IMR-90 (cell line): ENCODE measurements at regions not wholly inside any gene's neighbourhood (a gene's known extent, or its start where the extent isn't known, plus 50 kb on each side); places are given as distances from the start of the nearest gene placed in this dataset.

Source experiments
- ATAC-seq: fragments of 200-7000 bp; cut with Tn5 transposase; 2 replicates; pipeline ENCODE4 v1.9.1; 2020; ENCODE audit warnings: low read depth, mild to moderate bottlenecking, moderate library complexity
- BruUV-seq: library from RNA; stranded (reverse); fragments of 400-500 nt; replicated peaks from 2 replicates; lab custom pipeline; 2021; lab: Mats Ljungman, UMichigan
- CTCF ChIA-PET: fragments of 300-600 bp; formaldehyde crosslinking; extraction: SDS; loops from one replicate; lab custom pipeline; 2021; ENCODE audit warnings: antibody characterized with exemption; lab: Yijun Ruan, JAX
- POLR2A ChIA-PET: fragments of 300-600 bp; sonication (Branson Sonifier 250); formaldehyde crosslinking; loops from one replicate; lab custom pipeline; 2022; ENCODE audit warnings: antibody characterized with exemption; ENCODE audit not compliant: unreplicated experiment; lab: Charles Lee
- DNase-seq: peaks from one replicate; pipeline ENCODE4 v3.0.0; 2013
- H2AFZ ChIP-seq: replicated peaks from 2 replicates; pipeline ENCODE3; 2013; ENCODE audit warnings: low read length, mild to moderate bottlenecking; ENCODE audit not compliant: poor library complexity
- H2AK5ac ChIP-seq: 2 replicates; pipeline ENCODE4 v1.6.1; 2013; ENCODE audit warnings: low read depth, low read length, inconsistent platforms
- H2AK9ac ChIP-seq: replicated peaks from 2 replicates; pipeline ENCODE3; 2013; ENCODE audit warnings: mild to moderate bottlenecking, low read depth, low read length, moderate library complexity; ENCODE audit not compliant: poor library complexity
- H2BK120ac ChIP-seq: 2 replicates; pipeline ENCODE4 v1.6.1; 2013; ENCODE audit warnings: low read depth, low read length, inconsistent platforms
- H2BK15ac ChIP-seq: 3 replicates; pipeline ENCODE4 v1.6.1; 2013; ENCODE audit warnings: low read depth, low read length, inconsistent platforms
- H2BK20ac ChIP-seq: 2 replicates; pipeline ENCODE4 v1.6.1; 2013; ENCODE audit warnings: low read depth, mild to moderate bottlenecking, inconsistent platforms, low read length, moderate library complexity
- H2BK5ac ChIP-seq: 2 replicates; pipeline ENCODE4 v1.6.1; 2013; ENCODE audit warnings: mild to moderate bottlenecking, low read depth, low read length, inconsistent platforms; ENCODE audit not compliant: poor library complexity, severe bottlenecking
- H3K14ac ChIP-seq: replicated peaks from 2 replicates; pipeline ENCODE4 v1.6.1; 2013; ENCODE audit warnings: low read depth, low read length, inconsistent platforms
- H3K18ac ChIP-seq: 2 replicates; pipeline ENCODE4 v1.6.1; 2013; ENCODE audit warnings: low read depth, low read length, control low read depth
- H3K23ac ChIP-seq: 2 replicates; pipeline ENCODE4 v1.6.1; 2013; ENCODE audit warnings: low read depth, low read length, inconsistent platforms
- H3K27ac ChIP-seq: 2 replicates; pipeline ENCODE4 v1.5.1; 2013; ENCODE audit warnings: mild to moderate bottlenecking, control low read depth, low read length; ENCODE audit not compliant: insufficient read depth
- H3K27me3 ChIP-seq: 2 replicates; pipeline ENCODE4 v1.6.1; 2013; ENCODE audit warnings: low read length; ENCODE audit not compliant: control insufficient read depth, insufficient read depth
- H3K36me3 ChIP-seq: 2 replicates; pipeline ENCODE4 v1.6.1; 2013; ENCODE audit warnings: low read length, mixed read lengths; ENCODE audit not compliant: control insufficient read depth, insufficient read depth
- H3K4ac ChIP-seq: 2 replicates; pipeline ENCODE4 v1.6.1; 2013; ENCODE audit warnings: low read depth, low read length, inconsistent platforms
- H3K4me1 ChIP-seq: 2 replicates; pipeline ENCODE4 v1.6.1; 2013; ENCODE audit warnings: low read length, mixed read lengths; ENCODE audit not compliant: control insufficient read depth, insufficient read depth
- H3K4me2 ChIP-seq: 2 replicates; pipeline ENCODE4 v1.6.1; 2013; ENCODE audit warnings: low read depth, mild to moderate bottlenecking, control low read depth, low read length, moderate library complexity
- H3K4me3 ChIP-seq: 2 replicates; pipeline ENCODE4 v1.5.1; 2013; ENCODE audit warnings: low read depth, mild to moderate bottlenecking, control low read depth, low read length, moderate library complexity; ENCODE audit not compliant: insufficient read depth
- H3K56ac ChIP-seq: 2 replicates; pipeline ENCODE4 v1.6.1; 2013; ENCODE audit warnings: low read length, inconsistent platforms; ENCODE audit not compliant: insufficient read depth; ENCODE audit errors: extremely low read depth
- H3K79me1 ChIP-seq, 2 experiments: 2 replicates each; pipeline ENCODE4 v1.6.1; 2013; ENCODE audit warnings: low read length in 2 of 2, inconsistent platforms in 1 of 2, low read depth in 1 of 2
- H3K9ac ChIP-seq: 2 replicates; pipeline ENCODE4 v1.6.1; 2013; ENCODE audit warnings: low read depth, low read length, control low read depth
- H3K9me1 ChIP-seq: 2 replicates; pipeline ENCODE4 v1.6.1; 2013; ENCODE audit warnings: low read length, inconsistent platforms; ENCODE audit not compliant: insufficient read depth
- H3K9me3 ChIP-seq: 2 replicates; pipeline ENCODE4 v1.6.1; 2013; ENCODE audit warnings: low read length; ENCODE audit not compliant: control insufficient read depth, insufficient read depth
- H4K20me1 ChIP-seq: 2 replicates; pipeline ENCODE4 v1.6.1; 2013; ENCODE audit warnings: low read length, inconsistent platforms; ENCODE audit not compliant: insufficient read depth
- H4K5ac ChIP-seq: 2 replicates; pipeline ENCODE4 v1.6.1; 2013; ENCODE audit warnings: mild to moderate bottlenecking, low read depth, low read length, control low read depth
- H4K8ac ChIP-seq, 2 experiments: 2 replicates each; pipeline ENCODE4 v1.6.1; 2013; ENCODE audit warnings: low read depth in 2 of 2, low read length in 2 of 2, control low read depth in 1 of 2, inconsistent platforms in 1 of 2
- H4K91ac ChIP-seq: 2 replicates; pipeline ENCODE4 v1.6.1; 2013; ENCODE audit warnings: low read depth, low read length, inconsistent platforms; ENCODE audit not compliant: insufficient read depth
- BHLHE40 ChIP-seq: fragments of 150-350 bp; IDR thresholded peaks from 2 replicates; pipeline ENCODE4 v1.6.1; 2016; ENCODE audit warnings: mild to moderate bottlenecking, low read depth, low read length
- CEBPB ChIP-seq: IDR thresholded peaks from 2 replicates; pipeline ENCODE4 v1.6.1; 2012; ENCODE audit warnings: low read depth, low read length, improper control_type of control experiment
- CHD1 ChIP-seq: IDR thresholded peaks from 2 replicates; pipeline ENCODE4 v1.6.1; 2012; ENCODE audit warnings: low read depth, low read length, improper control_type of control experiment
- MAFK ChIP-seq: IDR thresholded peaks from 2 replicates; pipeline ENCODE4 v1.6.1; 2012; ENCODE audit warnings: low read depth, low read length, improper control_type of control experiment
- MAZ ChIP-seq: IDR thresholded peaks from 2 replicates; pipeline ENCODE4 v1.6.1; 2012; ENCODE audit warnings: low read depth, mild to moderate bottlenecking, low read length, improper control_type of control experiment, moderate library complexity, borderline replicate concordance
- MXI1 ChIP-seq: IDR thresholded peaks from 2 replicates; pipeline ENCODE4 v1.6.1; 2012; ENCODE audit warnings: low read depth, mild to moderate bottlenecking, low read length, moderate library complexity, borderline replicate concordance
- NFE2L2 ChIP-seq: fragments of 150-350 bp; IDR thresholded peaks from 2 replicates; pipeline ENCODE4 v1.6.1; 2016; ENCODE audit warnings: low read depth, mild to moderate bottlenecking, low read length
- POLR2A ChIP-seq: IDR thresholded peaks from 2 replicates; pipeline ENCODE4 v1.6.1; 2012; ENCODE audit warnings: mild to moderate bottlenecking, low read depth, low read length
- SMC3 ChIP-seq: fragments of 150-350 bp; IDR thresholded peaks from 2 replicates; pipeline ENCODE4 v1.6.1; 2016; ENCODE audit warnings: low read depth, mild to moderate bottlenecking, antibody characterized with exemption, low read length, moderate library complexity
- WGBS, 2 experiments: methylation state at CpG; one replicate each; pipeline versions ENCODE4 v1.1.5 to v1.1.7; 2013; ENCODE audit warnings: missing lambda C conversion rate in 2 of 2; ENCODE audit not compliant: insufficient read length in 1 of 2; ENCODE audit errors: extremely low coverage in 2 of 2; 5-methylcytosine and 5-hydroxymethylcytosine counted together
- dilution Hi-C: fragments of 300-500 bp; cut with HindIII; formaldehyde crosslinking; loops from one replicate; pipeline ENCODE4 v1.14.3; 2018; ENCODE audit warnings: low sequenced_read_pairs; ENCODE audit not compliant: unreplicated experiment
- in situ Hi-C: fragments of 300-500 bp; cut with MboI; formaldehyde crosslinking; loops from 3 replicates; pipeline ENCODE4 v1.14.3; 2019; ENCODE audit warnings: low sequenced_read_pairs, inconsistent platforms, mixed read lengths
- intact Hi-C: fragments of 100-400 bp; cut with micrococcal nuclease; formaldehyde crosslinking; loops from 2 replicates; pipeline ENCODE4 v1.10.0; 2022
- TF ChIP-seq, protein P1 (sequence below): fragments of 150-350 bp; IDR thresholded peaks from 2 replicates; pipeline ENCODE4 v1.6.1; 2016; ENCODE audit warnings: low read depth, mild to moderate bottlenecking, low read length, moderate library complexity, borderline replicate concordance
- TF ChIP-seq, protein P2 (sequence below): fragments of 150-350 bp; IDR thresholded peaks from 2 replicates; pipeline ENCODE4 v1.6.1; 2017; ENCODE audit warnings: mild to moderate bottlenecking, antibody characterized with exemption, low read length, low read depth
- TF ChIP-seq, protein P3 (sequence below): conservative IDR thresholded peaks from 2 replicates; pipeline ENCODE4 v1.5.1; 2012; ENCODE audit warnings: mild to moderate bottlenecking, low read depth, low read length, improper control_type of control experiment

GRCh38 chr5:67857502-67857901 lies 358.1 kb upstream of the PIK3R1 start:
- H3K27ac ChIP-seq, result no peak overlapping the region
- H4K20me1 ChIP-seq, result no peaks in the 10 kb centered on the region
- dilution Hi-C loops, result no loop called here
- no peak overlapping the region for H2BK20ac ChIP-seq
- DNase-seq, result no peak
- H3K4me3 ChIP-seq, result no peak overlapping the region
- H3K14ac ChIP-seq, result no peak overlapping the region
- ChIA-PET POLR2A (no interaction called here), CTCF (no interaction called here)
- H3K27me3 ChIP-seq, result no peaks in the 10 kb centered on the region
- H2AFZ ChIP-seq, result no peak overlapping the region
- no peak overlapping the region for H2AK5ac ChIP-seq
- H3K23ac ChIP-seq, result no peak overlapping the region
- intact Hi-C loops, result loop anchor here (10.0 kb wide), 1 partner anchor 613 kb away; no protein-coding TSS in a partner anchor
- no peak overlapping the region for H4K91ac ChIP-seq
- TF ChIP-seq CHD1 (no peak), BHLHE40 (no peak), MAZ (no peak), CEBPB (no peak), POLR2A (no peak), MAFK (no peak), NFE2L2 (no peak), SMC3 (no peak), MXI1 (no peak)
- TF ChIP-seq, protein P1, sequence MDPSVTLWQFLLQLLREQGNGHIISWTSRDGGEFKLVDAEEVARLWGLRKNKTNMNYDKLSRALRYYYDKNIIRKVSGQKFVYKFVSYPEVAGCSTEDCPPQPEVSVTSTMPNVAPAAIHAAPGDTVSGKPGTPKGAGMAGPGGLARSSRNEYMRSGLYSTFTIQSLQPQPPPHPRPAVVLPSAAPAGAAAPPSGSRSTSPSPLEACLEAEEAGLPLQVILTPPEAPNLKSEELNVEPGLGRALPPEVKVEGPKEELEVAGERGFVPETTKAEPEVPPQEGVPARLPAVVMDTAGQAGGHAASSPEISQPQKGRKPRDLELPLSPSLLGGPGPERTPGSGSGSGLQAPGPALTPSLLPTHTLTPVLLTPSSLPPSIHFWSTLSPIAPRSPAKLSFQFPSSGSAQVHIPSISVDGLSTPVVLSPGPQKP, result no peak
- TF ChIP-seq, protein P2, sequence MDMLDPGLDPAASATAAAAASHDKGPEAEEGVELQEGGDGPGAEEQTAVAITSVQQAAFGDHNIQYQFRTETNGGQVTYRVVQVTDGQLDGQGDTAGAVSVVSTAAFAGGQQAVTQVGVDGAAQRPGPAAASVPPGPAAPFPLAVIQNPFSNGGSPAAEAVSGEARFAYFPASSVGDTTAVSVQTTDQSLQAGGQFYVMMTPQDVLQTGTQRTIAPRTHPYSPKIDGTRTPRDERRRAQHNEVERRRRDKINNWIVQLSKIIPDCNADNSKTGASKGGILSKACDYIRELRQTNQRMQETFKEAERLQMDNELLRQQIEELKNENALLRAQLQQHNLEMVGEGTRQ, result no peak
- TF ChIP-seq, protein P3, sequence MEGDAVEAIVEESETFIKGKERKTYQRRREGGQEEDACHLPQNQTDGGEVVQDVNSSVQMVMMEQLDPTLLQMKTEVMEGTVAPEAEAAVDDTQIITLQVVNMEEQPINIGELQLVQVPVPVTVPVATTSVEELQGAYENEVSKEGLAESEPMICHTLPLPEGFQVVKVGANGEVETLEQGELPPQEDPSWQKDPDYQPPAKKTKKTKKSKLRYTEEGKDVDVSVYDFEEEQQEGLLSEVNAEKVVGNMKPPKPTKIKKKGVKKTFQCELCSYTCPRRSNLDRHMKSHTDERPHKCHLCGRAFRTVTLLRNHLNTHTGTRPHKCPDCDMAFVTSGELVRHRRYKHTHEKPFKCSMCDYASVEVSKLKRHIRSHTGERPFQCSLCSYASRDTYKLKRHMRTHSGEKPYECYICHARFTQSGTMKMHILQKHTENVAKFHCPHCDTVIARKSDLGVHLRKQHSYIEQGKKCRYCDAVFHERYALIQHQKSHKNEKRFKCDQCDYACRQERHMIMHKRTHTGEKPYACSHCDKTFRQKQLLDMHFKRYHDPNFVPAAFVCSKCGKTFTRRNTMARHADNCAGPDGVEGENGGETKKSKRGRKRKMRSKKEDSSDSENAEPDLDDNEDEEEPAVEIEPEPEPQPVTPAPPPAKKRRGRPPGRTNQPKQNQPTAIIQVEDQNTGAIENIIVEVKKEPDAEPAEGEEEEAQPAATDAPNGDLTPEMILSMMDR, result no peak
- H3K9me3 ChIP-seq, result no peaks in the 10 kb centered on the region
- no peak overlapping the region for H3K4ac ChIP-seq
- no peak overlapping the region for H2BK120ac ChIP-seq
- no peak overlapping the region for H4K5ac ChIP-seq
- no peaks in the 10 kb centered on the region for H3K79me1 ChIP-seq
- no peak overlapping the region for H2AK9ac ChIP-seq
- no peak overlapping the region for H3K9ac ChIP-seq
- H3K4me2 ChIP-seq, result no peak overlapping the region
- in situ Hi-C loops, result no loop called here
- BruUV-seq, result no TSS peak
- H3K18ac ChIP-seq, result no peak overlapping the region
- H4K8ac ChIP-seq, result no peak overlapping the region
- no peak overlapping the region for H2BK15ac ChIP-seq
- H3K56ac ChIP-seq, result no peak overlapping the region
- no peaks in the 10 kb centered on the region for H3K36me3 ChIP-seq
- no peaks in the 10 kb centered on the region for H3K9me1 ChIP-seq
- WGBS, 2 experiments, result no CpG with 5 or more reads among the region's 1 CpG
- H2BK5ac ChIP-seq, result no peak overlapping the region
- no peaks in the 10 kb centered on the region for H3K4me1 ChIP-seq
- ATAC-seq, result no peak
